Prostate gland (tissue), 2 donors: ENCODE measurements at regions not wholly inside any gene's neighbourhood (a gene's known extent, or its start where the extent isn't known, plus 50 kb on each side); places are given as distances from the start of the nearest gene placed in this dataset.

Experiments used
- POLR2AphosphoS5 ChIP-seq: sonication (generic); formaldehyde crosslinking; IDR thresholded peaks from one replicate; pipeline ENCODE4 v1.6.1; 2017; ENCODE audit warnings: antibody characterized with exemption
- TF ChIP-seq, protein P1 (sequence below), 4 experiments: fragments of 200-600 bp in 2 of 4; fragments of 450-650 bp in 2 of 4; sonication (generic) in 2 of 4; IDR thresholded peaks; 1 replicate in 3 of 4; 2 replicates in 1 of 4; pipeline ENCODE4 v1.5.1; 2016 to 2019; ENCODE audit warnings: antibody characterized with exemption in 4 of 4, mild to moderate bottlenecking in 2 of 4, moderate library complexity in 2 of 4

- TF ChIP-seq, protein P1, sequence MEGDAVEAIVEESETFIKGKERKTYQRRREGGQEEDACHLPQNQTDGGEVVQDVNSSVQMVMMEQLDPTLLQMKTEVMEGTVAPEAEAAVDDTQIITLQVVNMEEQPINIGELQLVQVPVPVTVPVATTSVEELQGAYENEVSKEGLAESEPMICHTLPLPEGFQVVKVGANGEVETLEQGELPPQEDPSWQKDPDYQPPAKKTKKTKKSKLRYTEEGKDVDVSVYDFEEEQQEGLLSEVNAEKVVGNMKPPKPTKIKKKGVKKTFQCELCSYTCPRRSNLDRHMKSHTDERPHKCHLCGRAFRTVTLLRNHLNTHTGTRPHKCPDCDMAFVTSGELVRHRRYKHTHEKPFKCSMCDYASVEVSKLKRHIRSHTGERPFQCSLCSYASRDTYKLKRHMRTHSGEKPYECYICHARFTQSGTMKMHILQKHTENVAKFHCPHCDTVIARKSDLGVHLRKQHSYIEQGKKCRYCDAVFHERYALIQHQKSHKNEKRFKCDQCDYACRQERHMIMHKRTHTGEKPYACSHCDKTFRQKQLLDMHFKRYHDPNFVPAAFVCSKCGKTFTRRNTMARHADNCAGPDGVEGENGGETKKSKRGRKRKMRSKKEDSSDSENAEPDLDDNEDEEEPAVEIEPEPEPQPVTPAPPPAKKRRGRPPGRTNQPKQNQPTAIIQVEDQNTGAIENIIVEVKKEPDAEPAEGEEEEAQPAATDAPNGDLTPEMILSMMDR (IDR thresholded peaks at IDR 0.05): no peak
- no peak for TF ChIP-seq POLR2AphosphoS5
Measured at GRCh38 chr9:108258640-108259039, 597.1 kb downstream of the ACTL7B start.
